ENCODE measurements at regions not wholly inside any gene's neighbourhood (a gene's known extent, or its start where the extent isn't known, plus 50 kb on each side); places are given as distances from the start of the nearest gene placed in this dataset.

DNA sequence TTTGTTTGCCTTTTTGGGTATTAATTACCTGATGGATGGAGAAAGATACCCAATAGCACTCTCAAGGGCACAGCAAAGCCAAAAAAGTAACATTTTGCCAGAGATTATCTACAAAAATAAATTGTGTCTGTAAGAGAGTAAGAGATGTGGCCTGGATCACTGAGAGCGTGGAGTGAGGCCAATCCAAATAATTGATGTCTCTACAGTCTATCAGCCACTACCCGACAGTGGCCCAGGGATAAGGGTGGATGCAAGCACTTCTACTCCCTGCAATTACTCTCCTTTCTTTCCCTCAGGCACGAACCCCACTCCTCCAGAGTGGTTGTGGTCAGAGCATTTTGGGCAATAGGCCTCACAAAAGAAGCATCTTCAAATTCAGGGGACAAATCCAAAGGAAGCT lies 92.3 kb upstream of the ZC3H12C start:
- TF ChIP-seq SUZ12 (IDR thresholded peaks at IDR 0.05; ENCODE audit: extremely low read depth, insufficient read depth, insufficient read length) (no peak), ZNF274 (IDR thresholded peaks at IDR 0.05; ENCODE audit: low read depth, low read length) (no peak), YY1 (IDR thresholded peaks at IDR 0.05; ENCODE audit: insufficient read depth, insufficient read length) (no peak)

All from NT2/D1 (cell line).